Adipocyte (in vitro differentiated cells): ENCODE measurements at regions not wholly inside any gene's neighbourhood (a gene's known extent, or its start where the extent isn't known, plus 50 kb on each side); places are given as distances from the start of the nearest gene placed in this dataset.

Experiments used
- DNase-seq: peaks from one replicate; pipeline ENCODE4 v3.0.0-alpha.2; 2015; ENCODE audit warnings: low read depth
- H3K27me3 ChIP-seq: replicated peaks from 2 replicates; pipeline ENCODE4 v1.7.0; 2013; ENCODE audit warnings: mild to moderate bottlenecking, low read length, moderate library complexity; ENCODE audit not compliant: control insufficient read depth, insufficient read depth
- H3K36me3 ChIP-seq: 2 replicates; pipeline ENCODE4 v1.7.0; 2013; ENCODE audit warnings: low read length, mild to moderate bottlenecking, moderate library complexity; ENCODE audit not compliant: control insufficient read depth, insufficient read depth, severe bottlenecking
- H3K4me1 ChIP-seq: 2 replicates; pipeline ENCODE4 v1.7.0; 2013; ENCODE audit warnings: mild to moderate bottlenecking, low read length, moderate library complexity; ENCODE audit not compliant: control insufficient read depth, insufficient read depth
- H3K4me3 ChIP-seq: 2 replicates; pipeline ENCODE4 v1.7.0; 2013; ENCODE audit warnings: mild to moderate bottlenecking, low read length, moderate library complexity
- H3K9ac ChIP-seq: 2 replicates; pipeline ENCODE4 v1.7.0; 2013; ENCODE audit warnings: mild to moderate bottlenecking, low read length, moderate library complexity
- H3K9me3 ChIP-seq: 2 replicates; pipeline ENCODE4 v1.7.0; 2013; ENCODE audit warnings: mild to moderate bottlenecking, low read length, moderate library complexity; ENCODE audit not compliant: control insufficient read depth

DNA sequence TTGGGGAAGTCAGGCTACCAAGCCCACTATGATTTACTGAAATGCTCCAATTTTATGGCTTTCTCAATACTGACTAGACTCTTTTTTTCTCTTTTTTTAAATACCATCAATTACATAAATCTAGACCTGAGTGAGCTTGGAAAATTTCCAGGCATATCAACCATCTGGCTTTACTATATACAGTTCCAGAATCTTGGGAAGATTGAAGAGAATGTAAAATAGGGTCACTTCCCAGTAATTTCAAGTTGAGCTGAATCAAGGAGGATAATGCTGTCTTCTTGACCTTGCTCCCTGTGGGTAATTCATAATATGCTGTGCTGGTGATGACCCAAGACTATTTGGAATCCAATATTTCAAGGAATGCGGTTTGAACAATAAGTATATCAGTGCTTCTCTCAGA lies 108.1 kb downstream of the MAP3K21 start:
- H3K36me3 ChIP-seq, result no peaks in the 10 kb centered on the region
- DNase-seq, result no peak

DNA sequence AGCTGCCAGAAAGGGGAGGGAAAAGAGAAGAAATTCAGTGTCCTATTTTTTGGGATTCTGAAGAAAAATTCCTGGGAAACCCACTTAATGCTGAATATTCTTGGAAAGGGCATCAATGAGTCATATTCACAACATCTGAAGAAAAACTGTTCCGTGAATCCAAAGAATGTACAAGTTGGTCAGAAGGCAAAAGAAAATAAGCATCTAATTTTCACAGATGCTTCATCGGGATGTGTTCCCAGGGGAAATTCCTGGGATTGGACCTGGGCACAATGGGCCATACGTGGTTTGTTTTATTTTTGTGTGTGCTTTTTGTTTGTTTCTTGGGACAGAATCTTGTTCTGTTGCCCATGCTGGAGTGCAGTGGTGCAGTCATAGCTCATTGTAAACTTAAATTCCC lies 112.2 kb downstream of the MAP3K21 start:
- H3K9me3 ChIP-seq, result no peaks in the 10 kb centered on the region
- no peaks in the 10 kb centered on the region for H3K36me3 ChIP-seq
- peaks cover 11% of the 10 kb centered on the region for H3K27me3 ChIP-seq
- no peak overlapping the region for H3K4me3 ChIP-seq
- peaks cover 12% of the 10 kb centered on the region for H3K4me1 ChIP-seq
- DNase-seq, result peak; percentile 6
- H3K9ac ChIP-seq, result no peak overlapping the region

More for the DNA sequence above, 108.1 kb downstream of the MAP3K21 start:
- Histone ChIP-seq H3K9ac (no peak overlapping the region), H3K27me3 (peaks cover 11% of the 10 kb centered on the region), H3K9me3 (no peaks in the 10 kb centered on the region), H3K4me3 (no peak overlapping the region), H3K4me1 (no peaks in the 10 kb centered on the region)

DNA sequence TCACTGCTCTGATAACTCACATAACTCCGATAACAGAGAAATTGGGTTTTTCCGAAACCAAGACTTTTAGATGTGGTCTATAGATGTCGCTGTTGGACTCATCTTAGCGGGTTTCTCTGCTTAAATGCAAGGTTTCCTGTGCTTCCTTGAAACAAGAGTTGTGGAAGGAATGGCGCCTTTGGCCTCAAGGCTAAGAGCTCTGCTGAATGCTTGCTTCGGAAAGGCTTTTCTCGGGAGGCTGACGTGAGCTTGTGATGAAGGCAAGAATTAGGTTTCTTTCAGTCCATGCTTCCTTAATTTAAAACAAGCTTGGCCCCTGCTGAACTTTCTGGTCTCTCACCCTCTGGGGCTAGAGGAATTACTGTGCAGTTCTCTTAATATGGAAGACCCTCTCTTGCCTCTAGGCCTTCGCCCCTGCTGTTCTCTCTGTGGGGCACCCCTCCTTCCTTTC lies 113.5 kb downstream of the MAP3K21 start:
- H3K36me3 ChIP-seq, result no peaks in the 10 kb centered on the region
- H3K4me1 ChIP-seq, result peaks cover 12% of the 10 kb centered on the region
- no peak overlapping the region for H3K4me3 ChIP-seq
- peaks cover 14% of the 10 kb centered on the region for H3K27me3 ChIP-seq
- no peak overlapping the region for H3K9ac ChIP-seq
- no peaks in the 10 kb centered on the region for H3K9me3 ChIP-seq
- peak; percentile 85 for DNase-seq

DNA sequence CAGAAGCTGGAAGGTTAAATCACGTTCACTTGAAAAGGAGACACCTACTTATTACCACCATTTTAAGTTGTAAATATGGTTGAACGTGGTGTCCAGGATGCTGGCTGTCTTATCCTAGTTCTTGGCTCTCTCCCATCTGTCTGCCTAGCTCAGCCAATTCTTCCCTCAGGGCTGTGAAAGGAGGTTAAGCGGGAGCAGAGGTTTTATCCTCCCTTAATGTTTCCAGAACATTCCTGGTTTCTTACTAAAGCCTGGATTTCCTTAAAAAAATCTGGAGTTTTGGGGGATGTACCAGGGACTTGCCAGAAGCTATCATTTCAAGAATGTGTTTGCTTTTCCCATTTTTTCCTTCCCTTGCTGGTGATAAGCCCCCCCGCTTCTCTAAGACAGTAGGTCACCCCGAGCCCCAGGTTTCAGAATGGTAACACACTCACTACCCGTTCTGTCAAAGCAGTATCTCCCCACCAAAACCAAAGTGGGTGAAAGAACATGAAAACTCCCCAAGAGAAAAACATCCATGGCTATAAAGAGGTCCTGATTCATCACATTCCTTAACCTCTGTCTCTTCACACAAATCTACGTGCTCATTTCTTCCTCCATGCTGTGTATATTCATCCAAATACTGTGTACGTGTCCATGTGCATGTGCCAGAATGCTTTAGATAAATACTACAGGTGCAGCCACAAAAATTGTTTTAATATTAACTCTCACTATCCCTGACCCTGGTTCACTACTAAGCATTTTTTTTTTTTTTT lies 114.7 kb downstream of the MAP3K21 start:
- H3K4me3 ChIP-seq, result no peak overlapping the region
- peaks cover 12% of the 10 kb centered on the region for H3K4me1 ChIP-seq
- DNase-seq, result no peak
- no peak overlapping the region for H3K9ac ChIP-seq
- no peaks in the 10 kb centered on the region for H3K9me3 ChIP-seq
- no peaks in the 10 kb centered on the region for H3K36me3 ChIP-seq
- H3K27me3 ChIP-seq, result peaks cover 14% of the 10 kb centered on the region

DNA sequence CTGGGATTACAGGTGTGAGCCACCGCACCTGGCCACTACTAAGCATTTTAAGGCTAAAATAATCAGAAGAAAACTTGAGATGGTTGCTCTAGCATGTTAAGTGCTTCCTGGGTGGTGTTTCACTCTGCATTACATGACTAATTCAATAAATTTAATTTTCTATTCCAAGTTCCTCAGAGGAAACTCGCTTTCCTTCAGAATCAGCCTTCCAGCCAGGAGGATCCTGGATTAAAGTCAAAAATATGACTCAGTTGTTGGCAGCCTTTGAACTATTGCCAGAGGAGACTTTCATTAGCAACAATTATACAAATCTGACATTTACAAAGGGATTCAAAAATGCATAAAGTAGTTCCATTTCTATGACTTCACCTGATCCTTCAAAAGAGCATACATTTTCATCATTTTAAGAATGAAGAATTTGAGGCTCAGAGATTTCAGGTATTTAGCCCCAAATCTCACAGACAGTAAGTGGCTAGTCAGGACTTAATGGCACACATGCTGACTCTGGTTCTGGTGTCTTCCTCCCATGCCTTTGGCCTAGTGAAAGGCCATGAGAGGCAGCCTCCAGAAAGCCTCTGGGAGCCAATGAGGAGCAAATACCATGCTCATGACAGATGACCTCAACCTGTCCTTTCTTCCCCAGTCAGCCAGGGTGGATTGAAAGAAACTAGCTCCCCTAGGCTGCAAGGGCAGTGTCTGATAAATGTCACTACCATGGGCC lies 115.7 kb downstream of the MAP3K21 start:
- no peak overlapping the region for H3K4me3 ChIP-seq

DNA sequence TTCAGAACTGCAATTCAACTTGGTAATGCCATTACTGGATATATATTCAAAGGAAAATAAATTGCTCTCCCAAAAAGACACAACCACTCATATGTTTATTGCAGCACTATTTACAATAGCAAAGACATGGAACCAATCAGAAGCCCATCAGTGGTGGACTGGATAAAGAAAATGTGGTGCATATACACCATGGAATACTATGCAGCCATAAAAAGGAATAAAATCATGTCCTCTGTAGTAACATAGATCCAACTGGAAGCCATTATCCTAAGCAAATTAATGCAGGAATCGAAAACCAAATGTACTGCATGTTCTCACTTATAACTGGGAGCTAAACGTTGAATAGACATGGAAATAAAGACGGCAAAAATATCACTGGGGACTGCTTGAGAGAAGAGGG lies 117.0 kb downstream of the MAP3K21 start:
- no peak overlapping the region for H3K9ac ChIP-seq
- no peak overlapping the region for H3K4me3 ChIP-seq
- peaks cover 12% of the 10 kb centered on the region for H3K4me1 ChIP-seq
- H3K27me3 ChIP-seq, result peaks cover 7% of the 10 kb centered on the region
- no peak for DNase-seq
- no peaks in the 10 kb centered on the region for H3K9me3 ChIP-seq
- H3K36me3 ChIP-seq, result no peaks in the 10 kb centered on the region

More for the DNA sequence above, 115.7 kb downstream of the MAP3K21 start:
- Histone ChIP-seq H3K27me3 (peaks cover 14% of the 10 kb centered on the region), H3K9ac (no peak overlapping the region), H3K36me3 (no peaks in the 10 kb centered on the region), H3K4me1 (peaks cover 12% of the 10 kb centered on the region), H3K9me3 (no peaks in the 10 kb centered on the region)
- DNase-seq, result peak; percentile 5

DNA sequence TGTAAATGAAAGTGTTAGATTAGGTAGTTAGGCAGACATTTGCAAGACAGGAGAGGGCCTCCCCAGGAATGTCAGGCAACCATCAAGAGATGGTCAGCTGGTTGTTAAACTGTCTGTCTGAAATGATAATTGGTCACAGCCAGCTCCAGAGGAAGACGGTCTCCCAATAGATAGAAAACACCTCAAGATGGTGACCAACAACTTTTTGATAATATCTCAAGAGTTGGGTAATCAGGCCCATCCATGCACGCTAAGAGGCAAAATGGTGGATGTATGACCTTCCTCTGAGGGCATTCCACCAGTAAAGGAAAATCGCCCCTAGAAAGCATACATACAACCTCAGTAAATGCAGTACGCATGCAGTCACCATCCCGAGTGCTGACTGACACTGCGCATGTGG lies 118.2 kb downstream of the MAP3K21 start:
- Histone ChIP-seq H3K9me3 (no peaks in the 10 kb centered on the region), H3K9ac (no peak overlapping the region), H3K4me3 (no peak overlapping the region), H3K36me3 (no peaks in the 10 kb centered on the region), H3K4me1 (peaks cover 12% of the 10 kb centered on the region), H3K27me3 (peaks cover 3% of the 10 kb centered on the region)
- no peak for DNase-seq

DNA sequence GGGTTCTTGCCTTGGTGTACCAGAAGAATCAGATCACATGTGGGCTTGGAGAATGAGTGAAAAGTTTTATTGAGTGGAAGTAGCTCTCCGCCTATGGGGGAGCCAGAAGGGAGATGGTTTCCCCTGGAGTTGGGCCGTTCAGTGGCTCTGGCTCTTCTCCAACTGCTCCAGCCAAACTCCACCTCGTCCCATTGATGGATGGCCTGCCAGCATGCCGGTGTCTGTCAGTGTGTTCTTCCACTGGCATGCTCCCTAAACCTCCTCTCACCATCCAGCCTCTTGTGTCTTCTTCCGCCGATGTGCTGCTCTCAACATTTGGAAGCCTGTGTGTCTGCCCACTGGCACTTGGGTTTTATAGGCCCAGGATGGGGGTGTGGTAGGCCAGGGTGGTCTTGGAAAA lies 119.4 kb downstream of the MAP3K21 start:
- H3K9ac ChIP-seq, result no peak overlapping the region
- H3K9me3 ChIP-seq, result no peaks in the 10 kb centered on the region
- H3K4me3 ChIP-seq, result no peak overlapping the region
- H3K27me3 ChIP-seq, result peaks cover 3% of the 10 kb centered on the region
- peaks cover 11% of the 10 kb centered on the region for H3K4me1 ChIP-seq
- no peaks in the 10 kb centered on the region for H3K36me3 ChIP-seq
- no peak for DNase-seq

DNA sequence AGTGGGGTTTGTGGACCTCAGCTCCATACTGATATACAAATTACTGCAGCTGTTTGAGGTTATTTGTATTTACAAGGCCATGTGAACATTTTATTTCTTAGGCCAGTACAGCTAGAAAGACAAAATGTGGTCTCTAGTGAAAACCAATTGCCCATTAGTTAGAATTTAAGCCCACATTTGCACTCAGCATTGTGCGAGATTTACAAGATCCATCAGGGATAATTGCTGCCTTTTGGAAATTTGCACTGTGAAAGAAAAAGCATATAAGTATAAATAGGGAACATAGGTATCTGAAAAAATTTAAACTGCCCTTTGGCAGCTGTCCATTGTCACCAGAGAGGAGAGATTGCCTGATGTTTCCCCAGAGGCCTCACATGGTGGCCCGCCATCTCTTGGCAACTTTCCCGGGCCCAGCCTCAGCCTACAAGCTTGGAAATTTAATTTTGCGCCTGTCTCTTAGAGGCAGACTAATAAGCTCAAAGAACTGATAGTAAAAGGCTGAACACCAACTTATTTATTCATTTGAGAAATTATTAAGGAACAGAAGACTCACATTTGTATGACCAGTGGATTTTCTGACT lies 120.7 kb downstream of the MAP3K21 start:
- DNase-seq, result no peak
- H3K4me3 ChIP-seq, result no peak overlapping the region
- H3K27me3 ChIP-seq, result peaks cover 6% of the 10 kb centered on the region
- H3K9ac ChIP-seq, result no peak overlapping the region
- peaks cover 4% of the 10 kb centered on the region for H3K4me1 ChIP-seq
- H3K36me3 ChIP-seq, result no peaks in the 10 kb centered on the region
- H3K9me3 ChIP-seq, result no peaks in the 10 kb centered on the region

DNA sequence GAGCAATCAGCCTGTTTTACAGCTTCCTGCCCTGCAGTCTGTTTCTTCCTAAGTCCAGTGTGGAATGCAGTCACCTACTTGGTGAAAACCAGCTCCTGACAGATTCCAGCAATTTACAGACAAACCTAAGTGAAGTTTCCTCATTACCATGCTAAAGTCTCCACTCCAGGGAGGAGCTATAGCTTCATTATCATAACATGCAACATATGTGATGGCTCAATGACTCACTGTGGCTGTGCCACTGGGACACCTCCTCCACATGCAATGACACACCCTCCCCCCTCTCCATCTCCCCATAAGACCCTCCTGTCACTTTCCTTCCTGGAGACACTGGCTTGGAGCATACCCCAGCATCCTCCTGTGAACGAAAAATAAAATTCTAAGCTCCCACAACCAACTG lies 125.2 kb downstream of the MAP3K21 start:
- H3K36me3 ChIP-seq, result no peaks in the 10 kb centered on the region
- no peaks in the 10 kb centered on the region for H3K9me3 ChIP-seq
- H3K9ac ChIP-seq, result no peak overlapping the region
- H3K4me3 ChIP-seq, result no peak overlapping the region
- no peak for DNase-seq
- no peaks in the 10 kb centered on the region for H3K4me1 ChIP-seq
- peaks cover 3% of the 10 kb centered on the region for H3K27me3 ChIP-seq

DNA sequence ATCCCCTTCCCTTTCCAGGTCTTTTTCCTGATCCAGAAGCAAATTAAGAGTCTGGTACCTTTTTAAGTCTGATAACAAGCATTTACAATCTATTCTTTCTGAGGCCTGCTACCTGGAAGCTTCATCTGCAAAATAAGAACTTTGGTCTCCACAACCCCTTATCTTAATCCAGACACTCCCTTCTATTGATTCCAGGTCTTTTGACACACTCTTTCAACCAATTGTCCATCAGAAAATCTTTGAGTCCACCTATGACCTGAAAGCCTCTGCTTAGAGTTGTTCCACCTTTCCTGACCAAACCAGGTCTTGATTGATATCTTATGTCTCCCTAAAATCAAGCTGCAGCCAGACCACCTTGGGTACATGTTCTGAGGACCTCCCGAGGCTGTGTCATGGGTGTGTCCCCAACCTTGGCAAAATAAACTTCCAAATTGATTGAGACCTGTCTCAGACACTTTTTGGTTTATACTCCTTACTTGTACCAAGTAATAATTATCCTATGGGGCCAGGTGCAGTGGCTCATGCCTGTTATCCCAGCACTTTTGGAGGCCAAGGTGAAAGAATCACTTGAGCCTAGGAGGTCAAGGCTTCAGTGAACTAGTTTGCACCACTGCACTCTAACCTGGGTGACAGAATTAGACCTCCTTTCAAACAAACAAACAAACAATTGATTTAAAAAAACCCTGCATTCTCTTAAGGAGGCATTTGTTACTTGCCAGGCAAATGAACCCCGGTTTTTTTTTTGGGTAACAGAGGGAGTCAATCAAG lies 126.1 kb downstream of the MAP3K21 start:
- DNase-seq, result no peak
- Histone ChIP-seq H3K9me3 (no peaks in the 10 kb centered on the region), H3K4me1 (no peaks in the 10 kb centered on the region), H3K27me3 (peaks cover 3% of the 10 kb centered on the region), H3K4me3 (no peak overlapping the region), H3K9ac (no peak overlapping the region), H3K36me3 (no peaks in the 10 kb centered on the region)
